ENCODE measurements at regions not wholly inside any gene's neighbourhood (a gene's known extent, or its start where the extent isn't known, plus 50 kb on each side); places are given as distances from the start of the nearest gene placed in this dataset.

GRCh38 chr7:112892263-112892662 lies 102.1 kb upstream of the TMEM168 start:
- TF ChIP-seq CTCF (IDR thresholded peaks at IDR 0.05) (no peak), POLR2A (IDR thresholded peaks at IDR 0.05) (no peak)
